B cell (primary cell): ENCODE measurements at regions not wholly inside any gene's neighbourhood (a gene's known extent, or its start where the extent isn't known, plus 50 kb on each side); places are given as distances from the start of the nearest gene placed in this dataset.

ENCODE experiments used
- ATAC-seq: fragments of 200-7000 bp; cut with Tn5 transposase; one replicate; pipeline ENCODE4 v1.10.0; 2021; ENCODE audit warnings: low read depth, mild to moderate bottlenecking, moderate number of reproducible peaks, moderate library complexity
- CTCF ChIA-PET: fragments of 350-600 bp; sonication (Branson Sonifier 250); formaldehyde crosslinking; loops from one replicate; lab custom pipeline; 2021; ENCODE audit warnings: antibody characterized with exemption, inconsistent platforms; lab: Charles Lee
- POLR2A ChIA-PET: fragments of 350-600 bp; sonication (Branson Sonifier 250); formaldehyde crosslinking; loops from one replicate; lab custom pipeline; 2021; ENCODE audit warnings: antibody characterized with exemption; lab: Charles Lee
- DNase-seq: peaks from one replicate; pipeline ENCODE4 v3.0.0; 2013
- H2AFZ ChIP-seq: 2 replicates; pipeline ENCODE4 v1.6.1; 2012; ENCODE audit warnings: mild to moderate bottlenecking, low read depth, low read length; ENCODE audit not compliant: insufficient read depth, poor library complexity, severe bottlenecking
- H3K27ac ChIP-seq, 2 donors: 1 replicate in 1 of 2; 2 replicates in 1 of 2; pipeline ENCODE4 v1.5.1; 2012 to 2013; ENCODE audit warnings: low read length in 2 of 2, mild to moderate bottlenecking in 2 of 2, moderate library complexity in 1 of 2
- H3K27me3 ChIP-seq, 4 experiments: fragments of 200-600 bp in 1 of 4; sonication (generic) in 1 of 4; replicated peaks in 1 of 4; 1 replicate in 2 of 4; 2 replicates in 2 of 4; pipeline versions ENCODE4 v1.6.1 to v1.7.0; 2013 to 2016; ENCODE audit warnings: low read length in 3 of 4, mild to moderate bottlenecking in 2 of 4, mixed read lengths in 1 of 4, moderate library complexity in 1 of 4; ENCODE audit not compliant: insufficient read depth in 4 of 4, control insufficient read depth in 3 of 4; ENCODE audit errors: control extremely low read depth in 1 of 4
- H3K36me3 ChIP-seq, 2 experiments: replicated peaks in 1 of 2; 1 replicate in 1 of 2; 2 replicates in 1 of 2; pipeline versions ENCODE4 v1.6.1 to v1.7.1; 2013; ENCODE audit warnings: low read length in 1 of 2; ENCODE audit not compliant: insufficient read depth in 2 of 2, control insufficient read depth in 1 of 2; ENCODE audit errors: control extremely low read depth in 1 of 2, extremely low read depth in 1 of 2
- H3K4me1 ChIP-seq, 2 donors: fragments of 200-600 bp in 1 of 2; sonication (generic) in 1 of 2; 1 replicate in 1 of 2; 2 replicates in 1 of 2; pipeline versions ENCODE4 v1.5.1 to v1.6.1; 2013 to 2017; ENCODE audit warnings: low read length in 2 of 2; ENCODE audit not compliant: control insufficient read depth in 2 of 2, insufficient read depth in 2 of 2
- H3K4me2 ChIP-seq: replicated peaks from 2 replicates; pipeline ENCODE3; 2012; ENCODE audit warnings: mild to moderate bottlenecking, low read depth, low read length; ENCODE audit not compliant: poor library complexity, severe bottlenecking
- H3K4me3 ChIP-seq, 5 experiments: fragments of 200-600 bp in 1 of 5; sonication (generic) in 1 of 5; 1 replicate in 3 of 5; 2 replicates in 2 of 5; pipeline versions ENCODE4 v1.5.1 to v1.7.0; 2011 to 2016; ENCODE audit warnings: low read length in 4 of 5, mild to moderate bottlenecking in 4 of 5, low read depth in 2 of 5, control low read depth in 1 of 5, moderate library complexity in 1 of 5; ENCODE audit not compliant: insufficient read depth in 1 of 5; ENCODE audit errors: control extremely low read depth in 1 of 5, extremely low read depth in 1 of 5
- H3K79me2 ChIP-seq: fragments of 200-600 bp; sonication (generic); one replicate; pipeline ENCODE4 v1.6.0; 2016; ENCODE audit warnings: low read length; ENCODE audit not compliant: control insufficient read depth, insufficient read depth
- H3K9ac ChIP-seq: fragments of 200-600 bp; sonication (generic); 2 replicates; pipeline ENCODE4 v1.6.1; 2017; ENCODE audit warnings: mild to moderate bottlenecking, low read length, moderate library complexity
- H3K9me3 ChIP-seq, 3 donors: one replicate each; pipeline versions ENCODE4 v1.6.1 to v1.7.1; 2013; ENCODE audit warnings: low read length in 2 of 3; ENCODE audit not compliant: control insufficient read depth in 2 of 3, insufficient read depth in 1 of 3; ENCODE audit errors: control extremely low read depth in 1 of 3
- H4K20me1 ChIP-seq: 2 replicates; pipeline ENCODE4 v1.6.0; 2012; ENCODE audit warnings: mild to moderate bottlenecking, low read length; ENCODE audit not compliant: insufficient read depth, control insufficient read depth, poor library complexity, severe bottlenecking
- H3K27ac Mint-ChIP-seq: one replicate; pipeline ENCODE4 v1.8.0; 2021; ENCODE audit warnings: mixed read lengths
- H3K27me3 Mint-ChIP-seq: one replicate; pipeline ENCODE4 v1.8.0; 2021; ENCODE audit warnings: mixed read lengths
- H3K4me1 Mint-ChIP-seq: one replicate; pipeline ENCODE4 v1.8.0; 2021; ENCODE audit warnings: mixed read lengths
- H3K4me3 Mint-ChIP-seq: one replicate; pipeline ENCODE4 v1.8.0; 2021; ENCODE audit warnings: mixed read lengths
- H3K9me3 Mint-ChIP-seq: one replicate; pipeline ENCODE4 v1.8.0; 2022; ENCODE audit warnings: mixed read lengths; ENCODE audit not compliant: insufficient read depth
- EZH2 ChIP-seq: IDR thresholded peaks from 2 replicates; pipeline ENCODE4 v1.6.1; 2012; ENCODE audit warnings: borderline replicate concordance, low read depth, mild to moderate bottlenecking, moderate library complexity, low read length; ENCODE audit not compliant: insufficient read depth, poor library complexity, severe bottlenecking
- whole genome bisulfite sequencing: methylation state at CpG from one replicate; pipeline ENCODE4 v1.1.5; 2013; ENCODE audit warnings: missing lambda C conversion rate; ENCODE audit not compliant: insufficient coverage; 5-methylcytosine and 5-hydroxymethylcytosine counted together
- intact Hi-C: fragments of 100-400 bp; cut with micrococcal nuclease; formaldehyde crosslinking; loops from one replicate; pipeline ENCODE4 v1.10.0; 2022
- TF ChIP-seq, protein P1 (sequence below): fragments of 200-600 bp; IDR thresholded peaks from one replicate; pipeline ENCODE4 v1.8.0; 2022; ENCODE audit warnings: antibody characterized with exemption, mild to moderate bottlenecking

DNA sequence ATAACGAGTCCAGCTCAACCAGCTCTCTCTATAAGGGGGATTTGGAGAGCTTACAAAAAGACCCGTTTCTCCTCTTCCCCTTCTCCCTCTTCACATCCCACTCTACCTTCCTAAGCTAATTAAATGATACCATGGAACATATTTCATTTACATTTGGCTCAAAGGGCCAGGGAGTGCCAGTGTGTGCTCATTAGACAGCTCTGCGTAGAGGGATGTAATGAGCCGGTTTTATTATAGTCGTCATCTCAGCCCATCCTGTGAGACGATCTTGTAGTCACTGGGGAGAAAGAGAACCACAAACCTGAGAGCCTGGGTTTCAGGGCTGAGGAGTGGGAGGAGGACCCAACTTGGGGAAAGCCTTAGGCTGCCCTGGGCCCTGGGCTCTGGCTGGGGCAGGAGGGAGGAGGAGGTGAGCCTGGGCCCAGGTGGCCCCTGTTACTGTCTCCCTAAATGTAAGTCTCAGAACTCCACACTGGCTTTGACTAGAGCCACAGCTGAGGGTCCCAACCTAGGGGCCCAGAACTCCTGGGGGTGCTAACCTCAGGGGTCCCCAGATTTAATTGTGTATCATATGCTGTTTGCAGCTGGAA, 354.6 kb downstream of the MATN1 start:
- Mint-ChIP-seq H3K4me3 (no peak overlapping the region), H3K27ac (no peak overlapping the region), H3K4me1 (no peaks in the 10 kb centered on the region), H3K9me3 (no peaks in the 10 kb centered on the region), H3K27me3 (peaks cover 3% of the 10 kb centered on the region)
- Histone ChIP-seq H3K4me2 (no peak overlapping the region), H3K4me3 (no peak overlapping the region), H2AFZ (no peak overlapping the region), H3K27ac (no peak overlapping the region), H3K9me3 (no peaks in the 10 kb centered on the region), H4K20me1 (no peaks in the 10 kb centered on the region), H3K4me1 (no peaks in the 10 kb centered on the region), H3K79me2 (no peaks in the 10 kb centered on the region), H3K9ac (no peak overlapping the region), H3K36me3 (no peaks in the 10 kb centered on the region), H3K27me3 (no peaks in the 10 kb centered on the region)
- TF ChIP-seq, protein P1, sequence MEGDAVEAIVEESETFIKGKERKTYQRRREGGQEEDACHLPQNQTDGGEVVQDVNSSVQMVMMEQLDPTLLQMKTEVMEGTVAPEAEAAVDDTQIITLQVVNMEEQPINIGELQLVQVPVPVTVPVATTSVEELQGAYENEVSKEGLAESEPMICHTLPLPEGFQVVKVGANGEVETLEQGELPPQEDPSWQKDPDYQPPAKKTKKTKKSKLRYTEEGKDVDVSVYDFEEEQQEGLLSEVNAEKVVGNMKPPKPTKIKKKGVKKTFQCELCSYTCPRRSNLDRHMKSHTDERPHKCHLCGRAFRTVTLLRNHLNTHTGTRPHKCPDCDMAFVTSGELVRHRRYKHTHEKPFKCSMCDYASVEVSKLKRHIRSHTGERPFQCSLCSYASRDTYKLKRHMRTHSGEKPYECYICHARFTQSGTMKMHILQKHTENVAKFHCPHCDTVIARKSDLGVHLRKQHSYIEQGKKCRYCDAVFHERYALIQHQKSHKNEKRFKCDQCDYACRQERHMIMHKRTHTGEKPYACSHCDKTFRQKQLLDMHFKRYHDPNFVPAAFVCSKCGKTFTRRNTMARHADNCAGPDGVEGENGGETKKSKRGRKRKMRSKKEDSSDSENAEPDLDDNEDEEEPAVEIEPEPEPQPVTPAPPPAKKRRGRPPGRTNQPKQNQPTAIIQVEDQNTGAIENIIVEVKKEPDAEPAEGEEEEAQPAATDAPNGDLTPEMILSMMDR = no peak
- TF ChIP-seq EZH2 = no peak
- WGBS = 72% methylated on average over 4 of the region's 6 CpGs
- intact Hi-C loops = no loop called here
- ATAC-seq (no peak), DNase-seq (no peak)
- POLR2A ChIA-PET = no interaction called here
- CTCF ChIA-PET = interaction anchor here (3.3 kb wide), 1 partner anchor 11 kb away, joined by 15 read pairs; no protein-coding TSS in a partner anchor

DNA sequence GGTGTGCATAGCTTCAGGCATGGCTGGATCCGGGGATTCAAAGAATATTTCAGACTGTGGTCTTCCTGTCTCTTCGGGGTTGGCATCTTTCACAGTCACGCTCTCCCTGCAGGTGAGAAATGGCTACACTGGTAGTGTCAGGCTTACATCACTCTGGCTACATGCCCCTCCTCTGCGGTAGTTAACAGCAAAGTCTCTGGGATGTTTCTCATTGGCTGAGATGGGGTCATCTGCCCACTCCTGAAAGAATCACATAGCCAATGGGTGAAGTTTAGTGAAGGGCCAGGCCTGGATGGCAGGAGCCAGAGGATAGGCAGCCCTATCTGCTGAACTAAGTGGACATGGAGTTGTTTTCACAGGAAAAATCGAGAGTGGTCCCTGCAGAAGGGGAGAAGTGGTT, 356.5 kb downstream of the MATN1 start:
- ChIA-PET POLR2A (no interaction called here), CTCF (interaction anchor here (3.3 to 3.5 kb wide), 2 partner anchors 13 kb away, joined by 14 to 15 read pairs; no protein-coding TSS in a partner anchor)
- Histone ChIP-seq H4K20me1 (no peaks in the 10 kb centered on the region), H3K4me3 (no peak overlapping the region), H3K4me1 (no peaks in the 10 kb centered on the region), H2AFZ (no peak overlapping the region), H3K27me3 (no peaks in the 10 kb centered on the region), H3K9ac (no peak overlapping the region), H3K4me2 (no peak overlapping the region), H3K36me3 (no peaks in the 10 kb centered on the region), H3K79me2 (no peaks in the 10 kb centered on the region), H3K27ac (no peak overlapping the region), H3K9me3 (no peaks in the 10 kb centered on the region)
- Mint-ChIP-seq H3K27me3 (peaks cover 12% of the 10 kb centered on the region), H3K4me3 (no peak overlapping the region), H3K9me3 (no peaks in the 10 kb centered on the region), H3K4me1 (no peaks in the 10 kb centered on the region), H3K27ac (no peak overlapping the region)
- WGBS = 79% methylated on average over 3 of the region's 5 CpGs
- DNase-seq = no peak
- intact Hi-C loops = no loop called here
- no peak for ATAC-seq
- TF ChIP-seq, protein P1 = no peak
- no peak for TF ChIP-seq EZH2
